NCI-H774 (cell line): ENCODE measurements at regions not wholly inside any gene's neighbourhood (a gene's known extent, or its start where the extent isn't known, plus 50 kb on each side); places are given as distances from the start of the nearest gene placed in this dataset.

Experiments
- DNase-seq: peaks from one replicate; lab custom pipeline; 2025; lab: John Stamatoyannopoulos, UW

GRCh38 chr1:195828325-195828724, 779.9 kb downstream of the KCNT2 start:
- DNase-seq, result no peak

GRCh38 chr1:195820925-195821324, 787.3 kb downstream of the KCNT2 start:
- no peak for DNase-seq

DNA sequence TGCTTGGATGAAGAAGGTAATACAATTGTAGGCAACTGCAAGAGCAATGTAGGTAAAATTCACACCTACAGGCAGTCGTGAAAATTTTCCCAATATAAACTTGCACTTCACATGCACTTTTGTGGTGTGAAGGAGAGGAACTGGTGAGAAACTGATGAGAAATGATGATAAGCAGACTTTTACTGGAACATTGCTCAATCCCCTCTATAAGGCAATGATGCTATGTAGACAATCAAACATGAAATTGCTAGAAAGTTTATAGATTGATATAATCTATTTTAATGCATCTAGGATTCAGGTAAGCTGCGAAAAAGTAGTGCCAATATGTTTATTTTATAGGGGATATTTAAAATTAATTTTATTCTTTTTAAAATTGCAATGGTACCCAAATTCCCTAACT, 802.2 kb downstream of the KCNT2 start:
- no peak for DNase-seq

- no peak for DNase-seq
Observed at GRCh38 chr1:195804547-195804946, 803.7 kb downstream of the KCNT2 start.

DNA sequence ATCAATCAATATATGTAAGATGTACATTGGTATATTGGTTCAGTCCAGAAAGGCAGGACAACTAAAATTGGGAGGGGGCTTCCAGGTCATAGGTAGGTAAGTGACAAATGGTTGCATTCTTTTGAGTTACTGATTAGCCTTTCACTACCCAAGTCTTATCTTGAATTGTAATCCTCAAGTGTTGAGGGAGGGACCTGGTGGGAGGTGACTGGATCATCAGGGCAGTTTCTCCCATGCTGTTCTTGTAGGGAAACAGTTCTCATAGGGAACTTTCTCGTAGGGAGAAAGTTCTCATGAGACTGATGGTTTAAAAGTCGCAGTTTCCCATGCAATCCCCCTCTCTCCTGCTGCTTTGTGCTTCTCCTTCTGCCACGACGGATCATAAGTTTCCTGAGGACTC, 809.2 kb downstream of the KCNT2 start:
- DNase-seq, result no peak

- no peak for DNase-seq
Observed at GRCh38 chr1:195794225-195794624, 814.0 kb downstream of the KCNT2 start.

- DNase-seq, result no peak
Observed at GRCh38 chr1:195791796-195792195, 816.4 kb downstream of the KCNT2 start.

DNA sequence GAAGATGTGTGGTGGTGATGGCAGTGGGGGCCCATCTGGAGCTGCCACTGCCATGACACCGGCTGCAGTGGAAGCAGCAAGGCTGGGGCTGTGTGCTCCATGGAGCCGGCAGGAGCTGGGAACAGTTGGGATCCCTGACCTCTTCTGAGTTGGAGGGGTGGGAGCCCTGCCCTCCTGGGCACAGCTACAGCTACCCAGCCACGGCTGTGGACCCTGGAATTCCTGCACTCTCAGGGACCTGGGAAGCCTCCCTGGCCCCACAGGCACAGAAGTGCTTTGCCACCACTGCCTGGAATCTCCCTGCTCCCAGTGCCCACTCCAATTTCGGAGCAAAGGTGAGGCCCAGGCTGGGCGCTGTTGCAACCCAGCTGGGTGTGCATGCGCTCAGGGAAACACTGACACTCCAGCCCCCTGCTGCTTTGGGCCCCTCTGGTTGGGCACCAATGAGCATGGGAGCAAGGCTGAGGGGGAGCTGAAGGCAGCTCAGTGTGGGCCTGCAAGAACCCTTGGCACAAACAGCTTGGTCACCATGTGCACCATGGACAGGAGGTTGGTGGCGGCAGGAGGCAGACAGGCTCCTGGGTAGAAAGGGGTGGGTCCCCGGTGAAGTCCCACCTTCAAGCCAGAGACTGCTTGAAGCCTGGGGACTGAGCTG, 817.6 kb downstream of the KCNT2 start:
- DNase-seq, result no peak

DNA sequence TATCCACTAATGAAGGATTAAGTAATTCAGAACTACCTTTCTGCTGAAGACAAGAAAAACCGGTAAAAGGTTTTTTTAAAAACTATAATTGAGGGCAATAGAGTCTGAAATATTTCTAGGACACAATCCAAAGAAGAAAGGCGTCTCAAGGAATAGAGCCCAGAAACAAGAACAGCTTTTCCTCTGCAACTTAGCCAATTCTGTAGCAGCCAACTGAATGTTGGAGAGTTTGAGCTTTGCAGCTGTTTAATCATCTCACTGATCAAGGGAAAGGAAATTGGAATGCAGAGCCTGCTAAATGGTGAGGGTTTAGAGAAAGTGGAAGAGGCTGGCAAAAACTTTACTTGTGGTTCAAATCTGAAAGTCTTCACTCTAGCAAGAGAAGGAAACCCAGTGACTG, 818.9 kb downstream of the KCNT2 start:
- no peak for DNase-seq

DNA sequence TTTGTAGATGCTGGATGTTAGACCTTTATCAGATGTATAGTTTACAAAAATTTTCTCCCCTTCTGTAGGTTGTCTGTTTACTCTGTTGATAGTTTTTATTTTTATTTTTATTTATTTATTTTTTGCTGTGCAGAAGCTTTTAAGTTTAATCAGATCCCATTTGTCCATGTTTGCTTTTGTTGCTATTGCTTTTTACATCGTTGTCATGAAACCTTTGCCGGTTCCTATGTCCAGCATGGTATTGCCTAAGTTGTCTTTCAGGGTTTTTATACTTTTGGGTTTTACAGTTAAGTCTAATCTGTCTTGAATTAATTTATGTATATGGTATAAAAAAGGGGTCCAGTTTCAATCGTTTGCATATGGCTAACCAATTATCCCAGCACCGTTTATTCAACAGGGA, 819.5 kb downstream of the KCNT2 start:
- DNase-seq, result no peak

GRCh38 chr1:195785830-195786229, 822.4 kb downstream of the KCNT2 start:
- no peak for DNase-seq

DNA sequence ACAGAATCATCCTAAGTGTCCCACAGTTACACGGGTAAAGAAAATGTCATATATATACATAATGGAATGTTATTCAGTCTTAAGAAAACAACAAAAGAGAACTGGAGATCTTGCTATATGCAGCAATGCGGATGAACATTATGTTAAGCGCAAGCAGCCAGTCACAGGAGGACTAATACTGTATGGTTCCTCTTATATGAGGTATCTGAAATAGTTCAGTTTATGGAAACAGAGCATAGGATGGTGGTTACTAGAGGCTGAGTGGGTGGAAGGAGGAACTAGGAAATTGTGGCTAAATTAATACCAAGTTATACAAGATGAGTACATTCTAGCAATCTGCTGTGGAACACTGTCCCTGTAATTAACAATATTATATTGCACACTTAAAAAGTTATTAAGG, 834.3 kb downstream of the KCNT2 start:
- no peak for DNase-seq

DNA sequence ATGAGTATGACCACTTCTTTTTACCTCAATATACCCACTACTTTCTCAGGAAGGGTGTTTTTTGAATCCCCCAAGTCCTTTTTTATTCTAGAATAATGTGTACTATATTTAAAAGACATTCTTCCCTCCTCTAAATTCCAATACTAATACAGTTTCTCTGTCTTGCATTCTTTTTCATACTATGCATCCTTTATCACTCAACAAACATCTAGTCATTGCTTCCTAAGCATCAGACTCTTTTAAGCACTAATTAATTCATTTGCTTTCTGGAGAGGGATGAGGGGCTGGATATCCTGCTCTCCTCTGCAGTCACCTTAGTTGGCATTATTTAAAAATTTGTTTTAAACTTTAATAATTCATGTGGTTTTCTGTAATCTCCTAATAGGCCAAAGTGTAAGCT, 838.8 kb downstream of the KCNT2 start:
- DNase-seq, result no peak

GRCh38 chr1:195768936-195769335, 839.3 kb downstream of the KCNT2 start:
- DNase-seq, result no peak

DNA sequence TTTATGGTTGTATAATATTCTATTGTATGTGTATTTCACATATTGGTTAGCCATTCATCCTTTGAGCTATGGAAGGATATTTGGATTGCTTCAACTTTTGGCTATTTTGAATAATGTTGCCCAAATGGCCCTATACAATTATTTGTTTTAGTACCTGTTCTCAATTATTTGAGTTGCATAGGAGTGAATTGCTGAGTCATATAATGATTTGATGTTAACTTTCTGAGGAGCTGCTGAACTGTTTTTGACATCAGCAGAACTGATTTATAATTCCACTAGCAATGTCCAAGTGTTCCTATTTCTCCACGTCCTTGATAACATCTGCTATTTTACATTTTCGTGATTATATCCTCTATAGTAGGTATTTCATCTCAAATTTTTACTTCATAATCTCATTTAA, 839.9 kb downstream of the KCNT2 start:
- no peak for DNase-seq

DNA sequence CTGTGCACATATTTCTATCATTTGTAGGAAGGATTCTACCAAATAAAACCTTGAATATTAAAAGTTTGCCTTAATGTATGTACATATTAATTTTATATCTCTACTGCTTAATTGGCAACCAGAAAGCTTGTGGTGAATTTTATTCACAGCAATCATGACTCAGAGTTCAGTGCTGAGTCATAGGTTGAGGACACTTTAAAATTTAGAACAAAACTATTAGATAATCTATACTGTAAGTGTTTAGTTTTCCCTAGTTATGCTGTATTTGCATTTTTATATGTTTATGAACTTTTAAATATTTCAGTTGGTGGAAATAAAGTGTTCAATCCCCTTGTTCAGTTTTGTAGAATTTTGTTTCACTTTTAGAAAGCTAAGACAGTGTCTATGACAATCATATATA, 841.5 kb downstream of the KCNT2 start:
- no peak for DNase-seq

GRCh38 chr1:195765099-195765498, 843.1 kb downstream of the KCNT2 start:
- no peak for DNase-seq

- DNase-seq, result no peak
Observed at GRCh38 chr1:195763907-195764374, 844.3 kb downstream of the KCNT2 start.

DNA sequence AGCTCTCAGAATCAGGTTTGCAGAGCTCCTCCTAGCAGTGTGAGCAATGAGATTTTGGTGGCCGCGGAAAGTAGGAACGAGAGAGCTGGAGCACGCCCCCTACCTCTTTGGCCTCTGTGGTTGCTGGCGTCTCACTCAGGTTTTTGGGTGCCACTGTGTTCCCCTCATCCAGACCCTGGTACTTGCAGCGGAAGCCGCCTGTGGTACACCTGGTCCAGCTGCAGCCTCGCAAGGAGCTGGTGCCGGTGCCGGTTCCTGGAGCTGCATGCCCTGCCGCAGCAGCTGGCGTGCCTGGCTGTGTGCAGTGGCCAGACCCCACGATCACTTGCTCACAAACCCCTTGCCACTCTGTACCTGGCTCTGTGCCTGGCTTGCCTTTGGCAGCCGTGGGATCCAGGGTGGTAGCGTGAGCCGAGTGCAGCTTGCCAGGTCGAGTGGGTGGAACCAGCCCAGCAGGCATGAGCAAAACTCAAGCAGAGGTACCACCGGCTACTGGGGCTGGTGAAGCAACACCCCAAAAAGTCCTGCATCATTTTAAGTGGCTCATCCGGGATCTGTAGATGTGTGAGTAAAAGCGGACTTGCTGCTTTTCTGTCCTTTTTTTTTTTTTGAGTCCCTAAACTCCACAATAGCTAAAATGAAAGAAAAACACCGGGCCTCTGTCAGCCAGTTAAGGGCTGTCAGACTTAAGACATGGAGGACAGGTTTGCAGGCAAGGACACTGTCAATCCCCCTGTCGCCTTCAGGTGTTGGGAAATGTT, 844.9 kb downstream of the KCNT2 start:
- peak; percentile 78 for DNase-seq

GRCh38 chr1:195761104-195761503, 847.1 kb downstream of the KCNT2 start:
- no peak for DNase-seq

DNA sequence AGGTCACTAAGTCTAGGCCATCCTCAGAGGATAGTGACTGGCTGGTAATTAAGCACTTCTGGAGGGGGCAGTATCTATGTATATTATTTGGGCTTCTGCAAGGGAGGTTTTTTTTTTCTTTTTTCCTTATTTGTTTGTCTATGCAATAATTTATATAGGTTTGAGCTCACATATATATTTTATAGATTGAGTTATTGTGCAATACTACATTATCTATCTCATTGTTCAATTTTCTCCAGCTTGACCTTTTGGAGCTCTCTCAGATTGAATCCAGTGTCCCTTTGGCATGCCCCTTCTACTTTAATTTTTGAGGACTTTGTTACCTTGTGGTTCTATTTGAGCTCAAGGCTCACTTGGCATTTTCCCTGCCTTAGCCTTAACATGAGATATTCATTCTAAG, 852.1 kb downstream of the KCNT2 start:
- DNase-seq, result no peak

GRCh38 chr1:195754874-195755273, 853.4 kb downstream of the KCNT2 start:
- no peak for DNase-seq

DNA sequence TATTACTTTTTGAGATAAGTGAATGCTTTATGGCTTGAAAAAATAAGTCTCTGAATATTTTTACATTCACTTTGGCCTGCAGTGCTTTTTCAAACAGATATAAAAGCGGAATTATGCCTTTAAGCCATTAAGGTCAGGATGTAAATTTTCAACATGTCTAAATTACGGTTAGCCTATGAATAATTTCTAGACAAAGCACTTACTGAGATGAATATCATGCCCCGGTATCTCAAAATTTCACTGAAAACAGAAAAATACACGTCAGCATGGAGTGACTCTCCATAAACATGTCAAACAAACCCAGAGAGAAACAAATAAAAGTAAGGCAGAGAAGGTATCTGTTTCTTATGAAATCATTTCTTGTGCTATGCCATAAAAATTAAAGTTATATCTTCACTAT, 853.9 kb downstream of the KCNT2 start:
- DNase-seq, result no peak

GRCh38 chr1:195748969-195749368, 859.3 kb downstream of the KCNT2 start:
- DNase-seq, result no peak
